HG03571 (cell line): ENCODE measurements at regions not wholly inside any gene's neighbourhood (a gene's known extent, or its start where the extent isn't known, plus 50 kb on each side); places are given as distances from the start of the nearest gene placed in this dataset.
"Not testable (repeated sequence)": the region's sequence is repeated elsewhere in the genome, so short reads cannot be mapped to it uniquely, and the experiment has no call there.

ENCODE experiments used
- ATAC-seq: cut with Tn5 transposase; IDR thresholded peaks from one replicate; pipeline ENCODE4 v1.9.1; 2021; ENCODE audit not compliant: unreplicated experiment

- ATAC-seq: no peak
Measured at GRCh38 chr9:74132986-74133385, 364.1 kb upstream of the RORB start.

DNA sequence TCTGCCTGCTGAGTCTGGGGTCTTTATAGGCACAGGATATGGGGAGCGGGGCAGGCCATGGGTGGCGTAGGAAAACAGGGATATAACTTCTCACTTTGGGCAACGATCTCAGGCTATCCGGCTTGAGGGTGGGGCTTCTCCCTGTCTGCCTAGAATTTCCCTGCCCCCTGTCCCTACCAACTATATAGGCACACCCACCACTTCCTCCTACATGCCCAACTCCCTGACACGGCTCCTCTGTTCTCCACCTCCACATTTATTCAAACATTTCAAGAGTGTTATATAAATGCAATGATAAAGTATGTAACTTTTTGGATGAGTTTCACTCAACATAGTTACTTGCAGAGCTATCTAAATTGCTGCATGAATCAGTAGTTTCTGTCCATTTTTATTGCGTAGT is 363.2 kb upstream of the RORB start:
- no peak for ATAC-seq

- no peak for ATAC-seq
Measured at GRCh38 chr9:74138182-74138581, 359.0 kb upstream of the RORB start.

DNA sequence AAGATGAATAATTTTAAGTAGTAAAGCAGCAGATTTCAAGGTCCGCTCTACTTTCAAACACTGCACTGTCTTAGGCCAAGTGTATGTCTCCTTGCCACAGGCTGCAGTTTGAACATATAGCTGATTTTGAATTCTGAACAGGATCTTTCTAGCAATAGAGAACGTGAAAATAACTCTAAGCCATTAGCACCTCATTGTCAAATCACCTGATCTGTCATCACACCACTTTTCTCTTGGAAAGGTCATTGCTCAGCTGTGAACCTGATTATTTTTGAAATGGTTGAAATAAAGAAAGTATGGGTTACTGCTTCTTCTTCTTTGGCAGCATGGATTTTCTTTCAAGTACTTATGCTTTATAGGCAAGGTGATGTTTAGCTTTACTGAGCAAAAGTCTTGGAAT is 357.0 kb upstream of the RORB start:
- no peak for ATAC-seq

DNA sequence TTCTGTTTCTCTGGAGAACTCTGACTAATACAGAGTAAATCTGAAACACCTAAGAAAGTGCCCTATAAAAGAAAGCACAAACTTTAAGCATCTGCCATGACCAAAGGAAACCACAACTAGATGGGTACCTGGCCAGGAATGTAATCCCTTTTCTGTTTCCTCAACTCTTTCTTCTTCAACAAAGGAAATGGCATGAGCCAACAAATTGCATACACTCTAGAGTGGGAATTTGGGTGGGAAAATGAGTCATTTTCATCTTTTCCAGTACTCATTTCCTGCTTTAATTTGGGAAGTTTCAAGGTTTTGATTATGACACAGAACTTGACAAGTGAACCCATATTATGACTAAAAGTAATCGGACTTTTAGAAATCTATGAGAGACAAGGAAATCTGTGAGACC is 349.2 kb upstream of the RORB start:
- ATAC-seq: no peak

- peak; percentile 100 for ATAC-seq
Measured at GRCh38 chr9:74172874-74173273, 324.3 kb upstream of the RORB start.

DNA sequence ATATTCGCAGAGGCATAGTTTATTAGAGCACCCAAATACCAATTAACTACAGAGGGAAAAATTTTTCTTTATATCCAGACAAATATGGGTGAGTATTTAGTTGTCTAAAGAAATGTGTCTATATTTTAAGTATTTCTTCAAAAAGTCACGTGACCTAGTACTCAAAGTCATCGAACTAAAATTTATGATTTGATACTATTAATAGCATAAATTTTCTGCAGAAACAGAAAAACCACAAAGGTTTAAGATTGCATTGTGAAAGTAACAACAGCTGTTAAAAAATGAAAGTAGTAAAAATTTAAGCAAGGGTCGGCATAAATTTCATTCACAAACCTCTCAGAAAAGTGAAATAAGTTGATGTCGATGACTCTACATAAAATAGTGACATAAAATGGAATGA is 323.9 kb upstream of the RORB start:
- peak; percentile 39 for ATAC-seq

GRCh38 chr9:74197771-74198170 is 299.4 kb upstream of the RORB start:
- ATAC-seq: not testable (repeated sequence)

GRCh38 chr9:74205056-74205455 is 292.1 kb upstream of the RORB start:
- ATAC-seq: no peak

GRCh38 chr9:74218385-74219063 is 278.6 kb upstream of the RORB start:
- ATAC-seq: no peak

DNA sequence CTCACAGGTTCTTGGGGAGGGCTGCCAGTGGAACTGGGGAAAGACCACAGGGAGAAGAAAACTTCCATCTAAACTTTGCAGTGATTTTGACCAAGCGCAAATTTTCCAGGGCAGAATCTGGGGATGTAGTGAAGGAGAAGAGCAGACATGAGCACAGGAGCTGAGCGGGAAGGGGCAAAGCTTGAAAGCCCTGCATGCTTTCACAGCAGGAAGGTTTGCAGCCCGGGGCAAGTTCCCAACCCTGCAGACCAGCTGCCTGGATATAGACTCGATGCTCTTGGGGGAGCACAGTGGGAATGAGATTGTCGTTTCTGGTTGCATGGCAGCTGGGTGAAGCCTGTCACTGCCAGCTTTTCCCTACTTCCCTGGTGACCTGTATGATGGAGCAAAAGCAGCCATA is 276.8 kb upstream of the RORB start:
- no peak for ATAC-seq

DNA sequence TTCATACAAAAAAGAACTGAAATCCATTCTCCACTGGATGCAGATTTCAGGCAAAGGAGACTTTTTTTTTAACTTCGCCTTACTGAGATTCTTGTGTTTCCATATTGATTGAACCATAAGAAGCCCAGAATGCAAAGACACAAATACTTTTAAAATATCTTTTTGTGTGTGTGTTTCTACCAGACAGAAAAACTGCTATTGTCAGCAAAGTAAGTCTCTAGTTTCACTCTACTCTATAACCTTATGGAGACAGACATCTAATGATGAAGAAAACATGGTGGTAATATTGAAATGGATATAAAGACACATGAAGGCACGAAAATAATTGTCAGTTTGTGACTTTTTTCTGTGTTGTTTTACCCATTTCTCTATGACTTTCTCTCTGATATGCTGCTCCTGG is 260.3 kb upstream of the RORB start:
- ATAC-seq: no peak

- ATAC-seq: no peak
Measured at GRCh38 chr9:74245866-74246497, 251.2 kb upstream of the RORB start.

DNA sequence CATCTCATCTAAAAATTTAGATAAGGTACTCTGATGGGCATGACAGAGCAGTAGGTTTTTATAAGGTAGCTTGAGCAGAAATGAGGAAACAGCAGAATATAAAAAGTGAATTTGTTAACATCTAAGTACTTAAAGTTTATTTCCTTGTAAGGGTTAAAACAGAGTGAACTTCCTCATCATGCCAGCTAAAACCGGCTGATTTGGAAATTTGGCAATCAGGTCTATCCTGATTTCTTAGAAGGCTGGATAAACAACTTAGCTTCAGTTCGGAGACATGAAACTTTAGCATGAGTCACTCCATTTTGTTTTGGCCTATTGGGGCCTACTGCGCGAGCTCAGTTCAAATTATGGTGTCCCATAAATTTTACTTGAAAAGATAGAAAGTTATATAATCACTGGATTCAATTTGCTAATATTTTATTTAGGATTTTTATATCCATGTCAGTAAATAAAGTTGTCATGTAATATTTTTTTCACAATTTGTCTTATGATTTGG is 241.6 kb upstream of the RORB start:
- ATAC-seq: no peak

- ATAC-seq: no peak
Measured at GRCh38 chr9:74275872-74276508, 221.1 kb upstream of the RORB start.

- peak; percentile 87 for ATAC-seq
Measured at GRCh38 chr9:74277532-74277931, 219.6 kb upstream of the RORB start.

DNA sequence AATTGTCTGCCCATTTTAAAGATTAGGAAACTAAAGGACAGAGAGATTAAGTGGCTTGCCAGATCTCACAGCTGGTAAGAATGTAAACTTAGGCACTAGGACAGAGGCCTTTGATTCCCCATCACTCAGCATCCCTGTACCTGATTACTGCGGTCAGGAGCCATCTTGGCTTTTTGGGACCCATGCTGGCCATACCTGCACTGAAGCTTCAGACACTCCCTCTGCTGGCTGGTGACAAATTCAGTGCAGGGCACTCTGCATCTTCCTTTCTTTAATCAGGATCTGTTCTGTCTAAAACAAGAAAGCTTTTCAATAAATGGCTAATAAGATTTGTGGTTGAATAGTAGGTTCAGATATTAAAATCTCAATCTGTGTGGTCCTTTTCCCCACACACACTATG is 215.5 kb upstream of the RORB start:
- no peak for ATAC-seq

- no peak for ATAC-seq
Measured at GRCh38 chr9:74282526-74283253, 214.4 kb upstream of the RORB start.

DNA sequence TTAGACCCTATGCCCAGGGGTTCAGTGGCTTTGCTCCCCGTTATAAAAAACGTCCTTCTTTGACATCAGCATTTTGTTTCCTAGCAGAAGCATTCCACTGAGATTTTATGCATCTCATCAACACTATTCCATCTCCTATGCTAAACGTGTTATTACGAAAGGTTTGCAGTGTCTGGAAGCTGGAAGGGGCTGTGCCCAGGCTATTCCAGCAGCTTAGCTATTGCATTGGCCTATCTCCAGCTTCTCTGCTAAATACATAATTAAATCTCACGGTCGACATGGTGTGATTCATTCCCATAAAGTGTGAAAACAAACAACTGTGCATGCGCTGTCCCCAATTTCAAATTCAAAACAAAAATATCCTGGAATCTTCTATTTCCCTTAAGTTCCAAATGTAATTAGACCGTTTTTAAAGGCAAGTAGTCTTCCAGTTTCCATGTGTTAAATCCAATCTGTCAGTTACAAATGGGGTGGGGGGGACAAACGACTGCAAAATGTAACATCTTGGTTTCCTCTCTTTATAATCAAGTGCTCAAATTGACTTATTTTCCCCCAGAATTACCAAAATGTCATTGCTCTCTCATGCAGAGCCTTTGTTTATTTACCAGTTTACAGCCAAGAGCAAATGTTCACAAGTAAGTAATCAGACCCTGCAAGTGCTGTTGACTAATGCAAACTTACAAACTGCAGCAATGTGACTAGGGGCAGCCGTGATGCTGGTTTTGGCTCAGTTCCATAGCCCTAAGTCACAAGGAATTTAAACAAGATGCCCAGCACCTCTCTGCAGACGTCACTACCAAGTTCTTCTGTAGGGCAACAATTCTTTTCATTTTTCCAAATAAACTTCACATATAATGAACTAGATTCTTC is 212.3 kb upstream of the RORB start:
- ATAC-seq: no peak

DNA sequence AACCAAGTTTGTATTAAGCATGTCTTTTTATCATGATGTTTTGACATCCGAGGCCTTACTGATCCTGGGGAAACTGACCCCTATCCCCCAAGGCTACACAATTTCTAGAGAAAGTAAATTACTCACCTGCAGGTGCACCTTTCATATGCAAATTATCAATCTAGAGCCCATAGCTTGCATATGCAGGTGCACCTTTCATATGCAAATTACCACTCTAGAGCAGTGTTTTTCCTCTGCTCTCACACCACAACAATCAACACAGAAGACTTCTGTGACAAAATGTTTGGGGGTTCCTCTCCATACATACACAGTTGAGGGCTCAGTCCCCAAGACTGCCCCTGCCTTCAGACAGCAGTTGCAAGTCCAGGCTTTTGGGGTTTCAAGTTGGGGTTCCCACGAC is 203.7 kb upstream of the RORB start:
- no peak for ATAC-seq

DNA sequence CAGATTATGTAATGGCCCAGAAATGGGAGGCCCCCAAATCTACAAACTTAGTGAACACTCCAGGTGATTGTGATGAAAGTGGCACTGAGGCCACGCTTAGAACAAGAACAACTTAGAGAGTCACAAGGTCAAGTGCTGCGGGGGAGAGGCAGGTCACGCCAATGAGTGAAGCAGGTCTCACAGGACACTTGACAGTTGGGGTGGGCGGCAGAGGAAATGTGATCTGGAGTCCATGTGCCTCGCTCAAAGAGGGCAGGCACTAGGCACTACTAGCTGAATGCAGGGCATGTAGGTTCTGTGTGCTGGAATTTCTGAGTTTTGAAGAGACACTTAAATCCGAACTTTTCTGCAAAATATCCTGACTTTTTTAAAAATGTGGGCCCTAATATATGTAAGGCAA is 193.2 kb upstream of the RORB start:
- no peak for ATAC-seq
